ENCODE measurements at regions not wholly inside any gene's neighbourhood (a gene's known extent, or its start where the extent isn't known, plus 50 kb on each side); places are given as distances from the start of the nearest gene placed in this dataset.

GRCh38 chr6:113377362-113377942 lies 479.7 kb upstream of the MARCKS start:
- DNase-seq, result no peak
- peaks cover 91% of the 10 kb centered on the region for H3K4me1 Mint-ChIP-seq (ENCODE audit: low read depth)
- H3K27me3 Mint-ChIP-seq (ENCODE audit: insufficient read depth), result no peaks in the 10 kb centered on the region; the same call in 1 of the 2 replicates
- H3K27ac Mint-ChIP-seq, result peak overlapping the region; percentile 96
- no peaks in the 10 kb centered on the region for H3K9me3 Mint-ChIP-seq
- H3K4me3 Mint-ChIP-seq, result 0 out of 2 replicates have a peak overlapping the region, but pooled peaks have one; percentile 13
- TF ChIP-seq CTCF (IDR thresholded peaks at IDR 0.05), result no peak
- peaks cover 22% of the 10 kb centered on the region for H3K36me3 Mint-ChIP-seq (ENCODE audit: low read depth)

- Mint-ChIP-seq H3K9me3 (no peaks in the 10 kb centered on the region), H3K4me1 (ENCODE audit: low read depth) (peaks cover 89% of the 10 kb centered on the region), H3K27ac (peak overlapping the region; percentile 32; the same call in 1 of the 2 replicates), H3K36me3 (ENCODE audit: low read depth) (no peaks in the 10 kb centered on the region), H3K27me3 (ENCODE audit: insufficient read depth) (no peaks in the 10 kb centered on the region; the same call in 1 of the 2 replicates), H3K4me3 (no peak overlapping the region)
- no peak for DNase-seq
- TF ChIP-seq CTCF (IDR thresholded peaks at IDR 0.05), result no peak
Observed at GRCh38 chr6:113380591-113380990, 476.6 kb upstream of the MARCKS start.

GRCh38 chr6:113381232-113381631 lies 475.9 kb upstream of the MARCKS start:
- H3K9me3 Mint-ChIP-seq, result no peaks in the 10 kb centered on the region
- H3K36me3 Mint-ChIP-seq (ENCODE audit: low read depth), result no peaks in the 10 kb centered on the region
- H3K4me1 Mint-ChIP-seq (ENCODE audit: low read depth), result peaks cover 87% of the 10 kb centered on the region
- peak overlapping the region; percentile 32; the same call in 1 of the 2 replicates for H3K27ac Mint-ChIP-seq
- no peak for TF ChIP-seq CTCF (IDR thresholded peaks at IDR 0.05)
- DNase-seq, result peak; percentile 27
- no peak overlapping the region for H3K4me3 Mint-ChIP-seq
- H3K27me3 Mint-ChIP-seq (ENCODE audit: insufficient read depth), result no peaks in the 10 kb centered on the region

- no peak overlapping the region; the same call in 1 of the 2 replicates for H3K27ac Mint-ChIP-seq
- peak; percentile 30 for DNase-seq
Observed at GRCh38 chr6:113381959-113382358, 475.2 kb upstream of the MARCKS start.

GRCh38 chr6:113383701-113384100 lies 473.4 kb upstream of the MARCKS start:
- Mint-ChIP-seq H3K27ac (peak overlapping the region; percentile 21; the same call in 1 of the 2 replicates), H3K27me3 (ENCODE audit: insufficient read depth) (no peaks in the 10 kb centered on the region), H3K4me3 (no peak overlapping the region), H3K4me1 (ENCODE audit: low read depth) (peaks cover 62% of the 10 kb centered on the region), H3K36me3 (ENCODE audit: low read depth) (no peaks in the 10 kb centered on the region), H3K9me3 (no peaks in the 10 kb centered on the region)
- no peak for TF ChIP-seq CTCF (IDR thresholded peaks at IDR 0.05)
- DNase-seq, result no peak

More at GRCh38 chr6:113381959-113382358, 475.2 kb upstream of the MARCKS start:
- Mint-ChIP-seq H3K9me3 (no peaks in the 10 kb centered on the region), H3K4me1 (ENCODE audit: low read depth) (peaks cover 80% of the 10 kb centered on the region), H3K27me3 (ENCODE audit: insufficient read depth) (no peaks in the 10 kb centered on the region), H3K4me3 (no peak overlapping the region), H3K36me3 (ENCODE audit: low read depth) (no peaks in the 10 kb centered on the region)
- TF ChIP-seq CTCF (IDR thresholded peaks at IDR 0.05), result no peak

Data from HFFc6 (cell line).